Nephron (organoid): ENCODE measurements at regions not wholly inside any gene's neighbourhood (a gene's known extent, or its start where the extent isn't known, plus 50 kb on each side); places are given as distances from the start of the nearest gene placed in this dataset.
"Not testable (repeated sequence)": the region's sequence is repeated elsewhere in the genome, so short reads cannot be mapped to it uniquely, and the experiment has no call there.

Experiments used
- H3K27ac Mint-ChIP-seq, 3 experiments: 2 replicates each; pipeline ENCODE4 v1.8.0; 2020; ENCODE audit warnings: mixed read lengths in 3 of 3, mild to moderate bottlenecking in 2 of 3, moderate library complexity in 1 of 3
- H3K27me3 Mint-ChIP-seq: 2 replicates; pipeline ENCODE4 v1.8.0; 2021; ENCODE audit warnings: low read depth, mild to moderate bottlenecking, moderate library complexity, mixed read lengths
- H3K36me3 Mint-ChIP-seq: 2 replicates; pipeline ENCODE4 v1.8.0; 2020; ENCODE audit warnings: low read depth, mixed read lengths
- H3K4me1 Mint-ChIP-seq: 2 replicates; pipeline ENCODE4 v1.8.0; 2020; ENCODE audit warnings: mixed read lengths
- H3K4me3 Mint-ChIP-seq, 3 experiments: 2 replicates each; pipeline ENCODE4 v1.8.0; 2020; ENCODE audit warnings: mild to moderate bottlenecking in 3 of 3, mixed read lengths in 3 of 3, moderate library complexity in 2 of 3
- H3K9me3 Mint-ChIP-seq: 2 replicates; pipeline ENCODE4 v1.8.0; 2020; ENCODE audit warnings: mixed read lengths
- CTCF ChIP-seq, 3 experiments: fragments of 200-600 bp; sonication (generic); IDR thresholded peaks; one replicate each; pipeline ENCODE4 v1.5.0; 2021; ENCODE audit warnings: antibody characterized with exemption in 3 of 3; ENCODE audit not compliant: unreplicated experiment in 3 of 3

GRCh38 chr5:36772276-36773140 is 104.1 kb upstream of the NIPBL start:
- peaks cover 8% of the 10 kb centered on the region for H3K9me3 Mint-ChIP-seq
- H3K4me3 Mint-ChIP-seq: no peak overlapping the region
- H3K27me3 Mint-ChIP-seq: peaks cover 5% of the 10 kb centered on the region
- H3K27ac Mint-ChIP-seq: no peak overlapping the region
- no peak for TF ChIP-seq CTCF (IDR thresholded peaks at IDR 0.05; ENCODE audit: unreplicated experiment in 3 of 3)
- peaks cover 16% of the 10 kb centered on the region for H3K4me1 Mint-ChIP-seq
- no peaks in the 10 kb centered on the region for H3K36me3 Mint-ChIP-seq

- peak in 2 of 3 experiments; percentile 48 to 55 for TF ChIP-seq CTCF (IDR thresholded peaks at IDR 0.05; ENCODE audit: unreplicated experiment in 3 of 3)
- Mint-ChIP-seq H3K4me3 (no peak overlapping the region), H3K36me3 (no peaks in the 10 kb centered on the region), H3K27ac (no peak overlapping the region), H3K4me1 (peaks cover 14% of the 10 kb centered on the region), H3K9me3 (peaks cover 7% of the 10 kb centered on the region), H3K27me3 (peaks cover 5% of the 10 kb centered on the region)
Measured at GRCh38 chr5:36777105-36777757, 99.3 kb upstream of the NIPBL start.

GRCh38 chr5:36778336-36778735 is 98.2 kb upstream of the NIPBL start:
- H3K36me3 Mint-ChIP-seq: no peaks in the 10 kb centered on the region
- no peak overlapping the region for H3K27ac Mint-ChIP-seq
- no peak overlapping the region for H3K4me3 Mint-ChIP-seq
- H3K27me3 Mint-ChIP-seq: peaks cover 5% of the 10 kb centered on the region
- peaks cover 5% of the 10 kb centered on the region for H3K4me1 Mint-ChIP-seq
- TF ChIP-seq CTCF (IDR thresholded peaks at IDR 0.05; ENCODE audit: unreplicated experiment in 3 of 3): no peak
- peaks cover 8% of the 10 kb centered on the region for H3K9me3 Mint-ChIP-seq

- H3K27ac Mint-ChIP-seq: not testable (repeated sequence)
Measured at GRCh38 chr5:36782612-36783011, 94.0 kb upstream of the NIPBL start.

GRCh38 chr5:36786448-36787012 is 90.0 kb upstream of the NIPBL start:
- no peak for TF ChIP-seq CTCF (IDR thresholded peaks at IDR 0.05; ENCODE audit: unreplicated experiment in 3 of 3)
- Mint-ChIP-seq H3K4me3 (no peak overlapping the region), H3K9me3 (peaks cover 8% of the 10 kb centered on the region), H3K27me3 (peaks cover 4% of the 10 kb centered on the region), H3K4me1 (peaks cover 20% of the 10 kb centered on the region), H3K27ac (no peak overlapping the region), H3K36me3 (no peaks in the 10 kb centered on the region)

More at GRCh38 chr5:36782612-36783011, 94.0 kb upstream of the NIPBL start:
- not testable (repeated sequence) for H3K27me3 Mint-ChIP-seq, H3K36me3 Mint-ChIP-seq, H3K4me1 Mint-ChIP-seq, H3K4me3 Mint-ChIP-seq
- H3K9me3 Mint-ChIP-seq: peaks cover 13% of the 10 kb centered on the region

- H3K36me3 Mint-ChIP-seq: no peaks in the 10 kb centered on the region
- peaks cover 4% of the 10 kb centered on the region for H3K27me3 Mint-ChIP-seq
- peaks cover 6% of the 10 kb centered on the region for H3K9me3 Mint-ChIP-seq
- peaks cover 27% of the 10 kb centered on the region for H3K4me1 Mint-ChIP-seq
- no peak overlapping the region for H3K27ac Mint-ChIP-seq
- no peak overlapping the region for H3K4me3 Mint-ChIP-seq
- no peak for TF ChIP-seq CTCF (IDR thresholded peaks at IDR 0.05; ENCODE audit: unreplicated experiment in 3 of 3)
Measured at GRCh38 chr5:36787365-36788093, 89.0 kb upstream of the NIPBL start.
